HG03575 (cell line): ENCODE measurements at regions not wholly inside any gene's neighbourhood (a gene's known extent, or its start where the extent isn't known, plus 50 kb on each side); places are given as distances from the start of the nearest gene placed in this dataset.

Source experiments
- ATAC-seq: cut with Tn5 transposase; IDR thresholded peaks from one replicate; pipeline ENCODE4 v1.9.1; 2021; ENCODE audit not compliant: unreplicated experiment, insufficient number of reproducible peaks, low FRiP score; ENCODE audit errors: extremely low read depth

DNA sequence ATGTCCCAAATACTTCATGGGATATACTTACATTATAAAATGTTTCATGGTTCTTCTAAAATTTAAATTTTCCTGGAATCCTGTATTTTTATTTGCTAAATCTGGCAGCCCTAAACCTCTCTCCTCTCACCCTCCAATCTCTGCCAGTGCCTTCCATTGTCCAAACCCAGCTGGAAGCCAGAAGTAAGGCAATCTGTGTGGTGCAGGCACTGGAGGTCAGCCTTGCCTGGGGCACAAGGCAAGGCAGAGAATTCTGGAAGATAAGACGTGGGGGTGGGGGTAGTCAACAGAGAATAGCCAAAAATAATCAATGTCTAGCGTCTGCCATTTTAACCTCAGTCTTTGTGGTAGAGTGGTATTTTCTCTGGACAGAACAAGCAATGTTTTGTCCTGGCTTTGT, 381.7 kb downstream of the GPAM start:
- no peak for ATAC-seq

- no peak for ATAC-seq
Observed at GRCh38 chr10:111804781-111805180, 378.8 kb downstream of the GPAM start.

GRCh38 chr10:111811517-111811916, 372.0 kb downstream of the GPAM start:
- no peak for ATAC-seq

- ATAC-seq = no peak
Observed at GRCh38 chr10:111820471-111820870, 363.1 kb downstream of the GPAM start.

DNA sequence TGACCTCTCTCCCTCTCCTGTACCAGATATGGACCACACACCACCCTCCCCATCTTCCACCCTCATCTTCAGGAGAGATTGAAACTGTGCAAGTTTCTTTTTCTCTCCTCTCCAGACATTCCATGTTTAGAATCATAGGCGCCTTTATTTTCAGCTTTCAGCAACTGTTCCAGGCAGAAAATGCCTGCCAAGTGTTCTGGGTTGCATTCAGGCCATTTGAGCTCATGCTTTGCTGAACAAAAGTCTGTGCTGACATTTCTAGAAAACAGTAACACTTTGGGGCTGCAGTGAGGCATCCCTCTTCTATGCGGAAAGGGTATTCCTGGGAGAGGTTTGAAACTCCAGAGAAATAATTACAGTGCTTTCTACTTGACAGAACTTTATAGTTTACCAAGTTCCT, 361.7 kb downstream of the GPAM start:
- ATAC-seq = no peak

- ATAC-seq = no peak
Observed at GRCh38 chr10:111822661-111823060, 360.9 kb downstream of the GPAM start.

DNA sequence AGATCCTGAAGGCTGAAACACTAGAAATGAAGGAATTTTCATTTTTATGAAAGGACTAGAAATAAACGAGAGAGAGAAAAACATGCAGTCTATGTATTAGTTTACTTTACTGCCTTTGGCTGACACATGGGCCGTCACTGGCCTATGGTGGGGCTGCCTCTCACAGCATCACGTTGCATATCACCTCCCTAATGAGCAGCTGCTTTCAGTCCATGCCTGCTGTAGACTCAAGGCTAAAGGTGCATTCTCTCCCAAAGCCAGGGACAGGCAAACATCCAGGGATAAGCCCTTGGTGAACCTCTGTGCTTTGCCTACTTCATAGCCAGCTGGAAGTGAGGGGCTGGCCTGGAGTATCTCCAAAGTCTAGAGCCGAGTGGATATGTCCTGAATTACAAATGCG, 359.4 kb downstream of the GPAM start:
- ATAC-seq = no peak

GRCh38 chr10:111830359-111830758, 353.2 kb downstream of the GPAM start:
- no peak for ATAC-seq

DNA sequence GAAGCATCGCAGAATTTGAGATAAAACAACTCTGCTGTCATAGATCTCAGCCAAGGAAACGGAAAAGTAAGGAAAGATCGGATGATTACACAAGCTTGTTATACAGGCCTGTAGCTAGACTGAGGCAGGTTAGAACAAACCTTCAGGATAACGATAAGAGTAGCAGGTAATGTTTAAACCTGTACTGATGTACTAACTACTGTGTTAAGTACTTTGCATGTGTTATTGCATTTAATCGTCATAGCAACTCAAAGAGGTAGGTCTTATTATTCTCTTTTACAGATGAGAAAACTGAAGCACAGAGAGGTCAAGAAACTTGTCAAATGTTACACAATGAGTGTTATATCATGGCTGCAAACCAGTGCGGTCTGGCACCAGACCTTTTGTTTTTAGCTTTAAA, 352.5 kb downstream of the GPAM start:
- no peak for ATAC-seq

GRCh38 chr10:111833251-111833650, 350.3 kb downstream of the GPAM start:
- ATAC-seq = no peak

DNA sequence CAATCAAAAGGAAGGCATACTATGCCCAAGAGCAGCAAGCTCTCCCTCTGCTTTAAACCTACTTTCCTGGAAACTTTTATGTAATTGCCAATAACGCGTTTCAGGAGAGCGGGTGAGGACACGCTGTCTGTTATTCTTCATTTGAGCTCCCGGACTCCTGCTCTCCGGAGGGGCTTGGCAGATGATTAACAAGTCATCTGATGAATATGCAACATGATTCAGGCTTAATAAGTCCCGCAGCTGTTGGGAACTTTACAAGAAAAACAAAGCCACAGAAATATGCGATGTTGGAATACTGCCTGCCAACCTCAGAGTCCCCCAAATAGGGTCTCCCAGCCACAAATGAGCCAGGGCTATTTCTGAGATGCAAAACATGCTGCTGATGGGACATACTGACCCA, 348.0 kb downstream of the GPAM start:
- no peak for ATAC-seq

DNA sequence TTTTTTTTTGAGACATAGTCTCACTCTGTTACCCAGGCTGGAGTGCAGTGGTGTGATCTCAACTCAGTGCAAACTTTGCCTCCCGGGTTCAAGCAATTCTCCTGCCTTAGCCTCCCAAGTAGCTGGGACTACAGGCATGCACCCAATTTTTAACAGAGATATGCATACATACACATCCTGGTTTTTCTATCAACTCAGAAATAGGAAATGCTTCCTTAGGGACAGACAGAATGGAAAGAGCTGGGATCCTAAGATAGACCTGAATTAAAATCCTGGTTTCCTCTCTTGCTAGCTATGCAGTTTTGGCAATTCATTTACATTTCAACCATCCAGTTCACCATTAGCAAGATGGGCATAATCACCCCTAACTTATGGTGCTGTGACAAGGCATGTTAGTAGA, 347.5 kb downstream of the GPAM start:
- ATAC-seq = no peak

DNA sequence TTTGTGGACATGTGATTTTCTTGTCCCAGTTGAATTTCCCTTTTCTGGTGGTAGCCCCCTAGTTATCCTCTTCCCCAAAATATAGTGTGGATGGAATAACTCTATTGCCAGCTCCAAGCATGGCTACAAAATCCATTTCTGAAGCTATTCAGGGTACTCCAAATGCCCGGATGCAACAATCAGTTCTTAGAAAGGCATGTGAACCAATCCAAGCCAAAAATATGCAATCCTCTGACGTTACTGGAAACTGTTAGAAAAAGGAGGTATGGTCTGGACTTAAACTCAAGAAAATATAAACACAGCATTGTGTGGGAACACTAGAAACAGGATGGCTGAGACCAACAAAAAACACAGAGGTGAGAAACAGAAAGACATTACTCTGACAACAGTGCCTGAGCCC, 347.0 kb downstream of the GPAM start:
- no peak for ATAC-seq

- no peak for ATAC-seq
Observed at GRCh38 chr10:111837086-111837485, 346.5 kb downstream of the GPAM start.

DNA sequence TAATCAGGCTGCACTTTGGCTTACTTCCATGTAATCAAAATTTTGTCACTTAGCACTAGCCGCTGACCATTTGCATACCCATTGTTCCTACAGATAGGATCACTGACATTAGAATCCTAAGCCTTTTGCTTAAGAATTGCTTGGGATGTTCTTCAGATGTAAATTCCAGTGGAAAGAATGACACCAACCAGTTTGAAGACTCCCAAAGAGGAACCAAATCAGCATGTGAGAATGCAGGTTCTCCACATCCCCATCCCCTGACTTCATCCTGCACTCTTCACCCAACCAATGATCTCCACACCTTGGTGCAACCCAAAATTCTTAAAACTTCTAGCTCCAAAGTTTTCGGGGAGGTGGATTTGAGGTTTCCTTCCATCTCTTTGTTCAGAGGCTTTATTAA, 345.6 kb downstream of the GPAM start:
- no peak for ATAC-seq

- ATAC-seq = no peak
Observed at GRCh38 chr10:111840546-111840945, 343.0 kb downstream of the GPAM start.

GRCh38 chr10:111852801-111853200, 330.8 kb downstream of the GPAM start:
- no peak for ATAC-seq

DNA sequence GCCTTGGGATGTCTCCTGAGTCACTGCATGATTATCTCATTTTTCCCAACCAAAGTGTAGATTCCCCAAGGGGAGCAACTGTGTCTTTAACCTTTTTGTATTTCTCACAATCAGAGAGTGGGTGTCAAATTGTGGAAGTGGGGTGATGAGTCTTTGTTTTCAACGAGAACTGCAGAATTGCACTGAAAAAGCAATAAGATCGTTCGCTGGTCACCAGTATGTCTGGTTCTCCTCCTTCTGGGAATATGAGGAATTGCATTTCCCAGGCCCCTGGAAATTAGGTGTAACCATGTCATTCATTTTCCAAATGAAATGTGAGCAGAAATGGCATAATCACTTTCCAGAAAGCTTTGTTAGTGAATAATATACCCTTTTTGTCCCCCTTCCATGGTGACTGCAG, 326.9 kb downstream of the GPAM start:
- no peak for ATAC-seq

DNA sequence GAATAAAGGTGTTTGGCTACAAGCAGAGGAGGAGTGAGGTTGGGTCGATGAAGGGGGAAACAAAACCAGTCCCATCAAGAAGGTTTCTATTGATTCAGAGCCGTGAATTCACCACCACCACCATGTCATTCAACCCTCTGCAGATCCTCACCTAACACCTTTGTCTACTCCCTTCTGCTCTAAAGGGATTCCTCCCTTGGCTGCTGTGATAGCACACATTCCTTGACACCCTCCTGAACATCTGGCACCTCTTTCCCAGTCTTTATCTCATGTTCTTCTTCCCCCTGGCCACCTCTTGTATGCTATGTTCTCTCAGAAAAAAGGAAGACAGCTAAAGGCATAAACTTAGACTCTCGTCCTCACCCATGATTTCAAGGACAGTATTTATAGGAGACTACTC, 318.0 kb downstream of the GPAM start:
- ATAC-seq = no peak

GRCh38 chr10:111871458-111871857, 312.1 kb downstream of the GPAM start:
- ATAC-seq = no peak

DNA sequence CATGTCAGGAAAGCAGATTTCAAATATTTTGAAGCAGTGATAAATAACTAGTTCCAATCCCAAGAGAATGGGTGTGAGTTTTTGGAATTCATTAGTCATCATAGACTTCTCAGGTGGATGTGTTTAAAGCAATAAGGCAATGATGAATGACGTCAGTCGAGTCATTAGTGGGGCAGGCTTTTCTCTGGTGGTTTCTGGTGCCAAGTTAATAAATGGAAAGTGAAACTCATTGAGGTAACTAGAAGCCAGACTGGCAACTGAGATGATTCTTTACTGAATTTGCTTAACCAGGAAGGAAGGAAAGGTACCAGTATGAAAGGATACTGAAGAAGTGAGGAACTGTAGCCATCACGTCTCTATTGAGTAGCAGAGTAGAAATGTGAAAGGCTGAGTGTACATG, 311.0 kb downstream of the GPAM start:
- no peak for ATAC-seq

DNA sequence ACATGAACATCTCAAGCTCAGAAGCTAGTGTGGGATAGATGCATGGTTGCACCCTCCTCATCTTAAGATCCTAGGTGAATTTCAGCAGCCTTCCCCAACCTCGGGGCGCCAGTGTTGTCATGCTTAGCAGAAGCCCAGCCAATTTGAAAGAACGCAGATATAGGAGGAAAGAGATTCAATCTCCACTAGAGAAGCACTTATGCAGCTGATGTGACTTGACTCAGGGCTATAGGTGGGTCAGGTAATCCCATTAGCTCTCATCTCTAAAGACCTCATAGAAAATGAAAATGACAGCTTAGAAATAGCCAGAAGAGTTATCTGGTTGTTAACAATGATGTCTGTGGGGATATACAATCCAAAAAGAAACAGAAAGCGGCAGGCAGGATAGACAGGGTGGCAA, 310.5 kb downstream of the GPAM start:
- no peak for ATAC-seq
